ENCODE measurements at regions not wholly inside any gene's neighbourhood (a gene's known extent, or its start where the extent isn't known, plus 50 kb on each side); places are given as distances from the start of the nearest gene placed in this dataset.
"Not testable (repeated sequence)": the region's sequence is repeated elsewhere in the genome, so short reads cannot be mapped to it uniquely, and the experiment has no call there.

DNA sequence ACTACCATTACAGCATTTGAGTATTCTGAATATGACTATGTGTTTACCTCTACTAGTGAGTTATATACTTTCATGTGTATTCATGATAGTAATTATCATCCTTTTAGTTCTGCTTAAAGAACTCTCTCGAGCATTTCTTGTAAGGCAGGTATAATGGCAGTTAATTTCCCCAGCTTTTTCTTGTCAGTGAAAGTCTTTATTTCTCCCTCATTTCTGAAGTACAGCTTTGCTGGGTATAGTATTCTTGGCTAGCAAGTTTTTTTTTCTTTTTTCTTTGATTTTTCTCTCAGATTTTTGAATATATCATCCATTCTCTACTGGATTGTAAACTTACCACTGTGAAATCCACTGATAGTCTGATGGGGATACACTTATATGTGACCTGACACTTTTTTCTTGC is 165.9 kb upstream of the ARHGAP5 start:
- DNase-seq (ENCODE audit: low read depth): no peak

DNA sequence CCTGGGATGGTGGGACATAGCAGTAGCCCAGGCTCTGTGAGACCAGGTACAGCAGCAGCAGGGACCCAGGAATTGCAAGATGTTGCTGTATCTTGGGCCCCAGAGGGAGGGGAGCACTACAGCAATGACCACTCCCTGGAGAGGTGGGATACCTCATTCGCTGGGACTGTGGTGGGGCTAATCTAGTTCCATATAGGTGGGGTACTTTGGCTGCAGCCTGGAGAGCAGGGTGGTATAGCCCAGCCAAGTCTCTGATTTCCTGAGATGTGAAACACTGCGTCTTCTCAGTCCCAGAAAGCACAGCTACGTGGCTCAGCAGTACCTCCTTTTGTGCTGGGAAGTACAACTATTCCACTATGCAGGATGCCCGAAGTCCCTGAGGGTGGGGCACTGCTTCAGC is 163.7 kb upstream of the ARHGAP5 start:
- DNase-seq (ENCODE audit: low read depth): no peak

- DNase-seq (ENCODE audit: low read depth): not testable (repeated sequence)
These were observed 158.8 kb upstream of the ARHGAP5 start for GRCh38 chr14:31918289-31918688.

- DNase-seq (ENCODE audit: low read depth): no peak
These were observed 157.1 kb upstream of the ARHGAP5 start for GRCh38 chr14:31920001-31920400.

- no peak for DNase-seq (ENCODE audit: low read depth)
These were observed 156.0 kb upstream of the ARHGAP5 start for GRCh38 chr14:31920989-31921650.

- DNase-seq (ENCODE audit: low read depth): no peak
These were observed 155.4 kb upstream of the ARHGAP5 start for GRCh38 chr14:31921721-31922120.

DNA sequence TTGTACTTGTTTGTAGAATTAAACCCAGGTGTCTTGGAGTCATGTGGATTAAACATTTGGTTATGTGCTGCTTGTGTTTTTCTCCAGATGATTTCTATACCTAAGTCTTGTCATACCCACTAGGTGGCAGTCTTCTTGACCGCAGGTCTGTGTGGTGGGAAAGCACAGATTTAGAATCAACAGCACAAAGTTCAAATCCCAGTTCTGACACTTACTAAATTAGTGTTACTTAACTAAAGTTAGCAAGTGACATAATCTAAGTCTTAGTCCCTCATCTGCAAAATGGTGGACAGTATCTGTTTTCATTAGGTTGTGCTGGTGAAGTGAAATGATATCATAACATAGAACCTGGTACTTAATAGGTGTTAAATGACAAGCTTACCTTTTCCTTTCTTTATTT is 151.0 kb upstream of the ARHGAP5 start:
- peak; percentile 28 for DNase-seq (ENCODE audit: low read depth)

- DNase-seq (ENCODE audit: low read depth): no peak
These were observed 150.3 kb upstream of the ARHGAP5 start for GRCh38 chr14:31926652-31927347.

DNA sequence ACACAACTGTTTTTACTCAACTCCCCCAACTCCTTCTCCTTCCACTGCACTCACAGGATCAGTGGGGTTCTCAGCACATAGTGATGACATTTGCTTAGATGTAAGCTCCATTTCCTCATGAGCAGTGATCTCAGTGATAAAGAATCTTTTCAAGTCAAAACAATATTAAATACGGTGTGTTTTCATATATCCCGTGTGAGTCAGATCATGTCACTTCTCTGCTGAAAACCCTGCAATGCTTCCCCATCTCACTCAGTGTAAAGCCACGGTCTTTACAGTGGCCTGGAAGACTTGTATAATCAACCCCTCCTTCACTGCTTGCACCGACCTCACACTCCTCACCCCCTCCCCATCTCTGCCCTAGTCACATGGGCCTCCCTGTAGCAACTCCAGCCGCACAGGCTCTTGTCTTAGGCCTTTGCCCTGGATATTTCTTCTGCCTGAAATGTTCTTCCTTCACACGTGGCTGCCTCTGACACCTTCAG is 149.7 kb upstream of the ARHGAP5 start:
- DNase-seq (ENCODE audit: low read depth): peak; percentile 53

DNA sequence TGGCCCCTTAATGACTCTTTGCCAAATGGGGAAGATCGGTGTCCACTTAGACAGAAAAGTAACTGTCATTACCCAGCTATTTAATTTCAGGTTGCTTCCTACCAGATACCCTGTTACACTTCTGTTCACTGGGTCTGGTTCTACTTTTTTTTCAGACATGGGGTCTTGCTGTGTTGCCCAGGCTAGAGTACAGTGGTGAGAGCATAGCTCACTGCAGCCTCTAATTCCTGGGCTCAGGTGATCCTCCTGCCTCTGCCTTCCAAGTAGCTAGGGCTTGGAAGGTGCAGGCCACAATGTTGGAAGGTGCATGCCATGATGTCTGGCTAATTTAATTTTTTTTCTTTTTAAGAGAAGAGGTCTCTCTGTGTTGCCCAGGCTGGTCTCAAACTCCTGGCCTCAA is 147.0 kb upstream of the ARHGAP5 start:
- no peak for DNase-seq (ENCODE audit: low read depth)

DNA sequence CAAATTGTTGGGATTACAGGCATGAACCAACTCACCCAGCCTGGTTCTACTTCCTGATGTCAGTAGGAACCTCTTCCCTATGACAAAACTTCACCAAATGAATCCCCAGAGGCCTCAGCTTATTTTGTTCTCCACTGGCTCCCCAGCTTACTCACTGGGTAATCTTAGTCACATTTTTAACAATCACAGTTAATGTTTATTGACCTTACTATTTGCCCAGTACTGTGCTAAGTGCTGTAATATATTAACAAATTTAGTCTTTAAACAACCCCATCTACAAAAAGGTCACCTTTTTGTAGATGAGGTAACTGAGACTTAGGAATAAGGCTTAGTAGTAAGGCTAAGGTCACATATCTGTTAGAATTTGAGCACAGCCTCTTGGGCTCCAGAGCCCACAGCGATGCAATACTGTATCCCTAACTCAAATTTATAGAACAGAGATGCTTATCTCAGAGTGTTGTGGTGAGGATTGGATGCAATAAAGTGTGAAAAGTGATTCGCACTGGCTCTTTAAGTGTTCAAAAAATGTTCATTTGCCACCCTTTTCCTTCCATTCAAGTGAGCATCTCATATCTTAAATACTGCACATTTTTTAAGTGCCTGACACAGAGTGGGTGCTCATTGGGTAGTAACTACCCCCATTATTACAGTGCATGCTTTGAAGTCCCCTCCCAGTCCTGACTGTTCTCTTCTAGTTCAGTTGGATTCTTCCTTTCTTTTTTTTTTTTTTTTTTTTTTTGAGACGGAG is 146.4 kb upstream of the ARHGAP5 start:
- no peak for DNase-seq (ENCODE audit: low read depth)

DNA sequence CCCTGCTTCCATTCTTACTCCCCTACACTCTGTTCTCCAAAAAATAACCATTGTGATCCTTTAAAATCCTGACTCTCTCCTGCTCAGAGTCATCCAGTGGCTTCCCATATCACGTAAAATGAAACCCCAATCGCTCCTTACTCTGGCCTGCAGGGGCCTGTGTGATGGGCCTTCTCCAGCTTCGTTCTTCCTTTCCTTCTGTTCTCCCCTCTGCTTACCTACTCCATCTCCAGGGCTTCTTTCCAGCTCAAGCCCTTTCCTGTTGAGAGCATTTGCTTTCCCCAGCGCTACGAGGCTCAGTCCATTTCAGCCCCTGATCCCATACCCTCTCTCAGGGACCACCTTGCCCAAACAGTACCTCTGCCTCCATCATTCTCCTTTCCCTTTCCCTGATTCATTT is 144.4 kb upstream of the ARHGAP5 start:
- no peak for DNase-seq (ENCODE audit: low read depth)

DNA sequence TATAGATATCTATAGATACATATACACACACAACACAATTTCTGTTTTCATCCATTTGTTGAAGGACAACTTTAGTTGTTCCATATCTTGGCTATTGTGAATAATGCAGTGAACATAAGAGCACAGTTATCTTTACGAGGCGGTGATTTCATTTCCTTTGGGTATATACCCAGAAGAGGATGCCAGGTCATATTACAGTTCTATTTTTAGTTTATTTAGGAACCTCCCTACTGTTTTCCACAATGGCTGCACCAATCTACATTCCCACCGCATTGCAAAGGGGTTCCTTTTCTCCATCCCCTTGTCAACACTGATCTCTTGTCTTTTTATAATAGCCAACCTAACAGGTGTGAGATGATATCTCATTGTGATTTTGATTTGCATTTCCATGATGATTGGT is 143.4 kb upstream of the ARHGAP5 start:
- no peak for DNase-seq (ENCODE audit: low read depth)

DNA sequence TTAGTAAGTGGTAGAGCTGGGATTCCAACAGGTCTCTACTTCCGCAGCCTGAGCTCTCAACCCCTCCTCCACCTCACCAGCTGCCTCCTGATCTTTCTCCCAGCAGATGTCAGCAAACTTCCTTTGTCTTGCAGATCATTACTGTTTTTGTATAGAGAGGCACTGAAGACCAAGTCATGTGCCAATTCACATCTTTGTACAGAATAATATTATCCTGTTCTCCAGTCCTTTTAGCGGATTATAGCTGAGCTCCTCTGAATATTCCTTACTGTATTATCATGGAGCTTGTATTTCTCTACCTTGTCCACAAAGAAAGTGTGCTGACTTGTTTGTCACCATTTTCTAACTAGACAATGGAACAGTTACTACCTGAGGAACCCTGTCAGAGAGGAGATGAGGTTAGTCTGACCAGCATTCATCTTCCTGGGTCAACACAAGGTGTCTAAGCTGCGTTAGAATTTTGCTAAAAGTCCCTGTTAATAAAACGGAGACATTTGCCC is 142.3 kb upstream of the ARHGAP5 start:
- DNase-seq (ENCODE audit: low read depth): peak; percentile 69

- no peak for DNase-seq (ENCODE audit: low read depth)
These were observed 141.7 kb upstream of the ARHGAP5 start for GRCh38 chr14:31935391-31935790.

DNA sequence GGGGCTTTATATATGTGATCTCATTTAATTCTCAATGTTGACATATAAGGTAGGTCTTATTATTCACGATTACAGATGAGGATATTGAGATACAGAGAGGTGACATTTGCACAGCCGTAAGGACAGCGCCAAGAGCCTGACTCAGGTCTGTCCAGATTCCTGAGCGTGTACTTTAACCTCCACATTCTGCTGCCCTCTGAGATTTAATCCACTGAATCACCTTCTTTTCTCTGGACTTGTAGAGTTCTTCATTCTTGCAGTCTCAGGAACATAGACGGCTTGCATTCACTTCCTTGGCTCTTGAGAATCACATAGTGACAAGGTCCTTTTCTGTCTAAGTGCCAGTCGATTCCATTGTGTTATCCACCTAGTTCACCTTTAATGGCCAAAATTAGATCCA is 141.0 kb upstream of the ARHGAP5 start:
- DNase-seq (ENCODE audit: low read depth): no peak

GRCh38 chr14:31937730-31938346 is 139.3 kb upstream of the ARHGAP5 start:
- peak; percentile 76 for DNase-seq (ENCODE audit: low read depth)

DNA sequence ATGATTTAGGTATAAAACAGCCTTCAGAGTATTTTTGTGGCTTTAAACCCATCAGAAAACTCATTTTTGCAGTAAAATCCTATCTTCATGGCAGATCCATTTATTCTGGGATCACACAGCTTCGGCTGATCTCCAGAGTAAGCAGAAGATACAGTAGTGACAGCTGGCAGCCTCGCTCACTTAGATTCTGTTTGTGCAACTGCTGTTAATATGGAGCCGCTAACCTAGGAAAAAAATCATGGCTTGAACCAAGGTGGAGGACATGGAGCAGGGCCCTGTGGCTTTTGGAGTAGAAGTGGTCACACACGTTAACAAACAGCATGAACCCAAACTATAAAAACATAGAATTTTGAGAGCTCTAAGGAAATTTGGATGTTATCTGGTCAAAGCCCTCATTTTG is 137.2 kb upstream of the ARHGAP5 start:
- no peak for DNase-seq (ENCODE audit: low read depth)

- no peak for DNase-seq (ENCODE audit: low read depth)
These were observed 135.6 kb upstream of the ARHGAP5 start for GRCh38 chr14:31941487-31941886.

DNA sequence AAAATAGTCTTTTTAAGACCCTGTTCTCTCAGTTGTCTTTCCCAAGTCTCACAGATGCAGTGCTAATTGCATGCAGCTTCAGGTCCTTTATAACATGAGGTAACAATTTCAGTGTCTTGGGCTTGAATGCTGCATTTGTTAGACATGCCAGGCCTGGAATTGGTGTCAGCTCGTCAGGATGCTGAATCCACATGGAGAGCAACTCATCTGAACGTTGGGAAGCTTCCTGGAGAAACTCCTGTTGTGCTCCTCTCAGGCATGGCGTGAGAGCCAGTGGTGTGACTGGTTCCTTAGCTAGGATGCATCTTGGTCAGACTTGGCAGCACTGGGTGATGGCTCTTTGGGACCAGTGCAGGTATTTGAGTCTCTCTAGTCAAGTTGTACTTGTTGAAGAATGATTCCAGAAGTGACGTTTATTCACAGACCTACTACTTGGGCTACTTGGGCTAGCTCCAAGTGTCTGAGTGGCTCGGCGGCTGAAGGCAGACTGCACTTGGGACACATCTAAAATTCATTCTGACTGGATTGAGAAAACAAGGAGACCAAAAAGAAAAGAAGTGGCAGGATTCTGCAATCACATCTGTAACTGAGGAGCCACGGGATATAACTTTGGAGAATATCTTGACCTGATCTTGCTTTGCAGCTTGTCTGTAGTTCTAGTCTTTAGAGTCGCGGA is 134.8 kb upstream of the ARHGAP5 start:
- DNase-seq (ENCODE audit: low read depth): no peak

GRCh38 chr14:31943217-31943799 is 133.8 kb upstream of the ARHGAP5 start:
- no peak for DNase-seq (ENCODE audit: low read depth)
